HL-60 (cell line): ENCODE measurements at regions not wholly inside any gene's neighbourhood (a gene's known extent, or its start where the extent isn't known, plus 50 kb on each side); places are given as distances from the start of the nearest gene placed in this dataset.
"Not testable (repeated sequence)": the region's sequence is repeated elsewhere in the genome, so short reads cannot be mapped to it uniquely, and the experiment has no call there.

Experiments
- GABPA ChIP-seq: IDR thresholded peaks from 2 replicates; pipeline ENCODE4 v1.6.1; 2012; ENCODE audit warnings: low read depth
- REST ChIP-seq: IDR thresholded peaks from 2 replicates; pipeline ENCODE4 v1.6.1; 2012; ENCODE audit warnings: low read depth; ENCODE audit not compliant: insufficient replicate concordance
- SPI1 ChIP-seq: IDR thresholded peaks from 2 replicates; pipeline ENCODE4 v1.6.1; 2012; ENCODE audit warnings: low read depth, mild to moderate bottlenecking, borderline replicate concordance
- TF ChIP-seq, protein P1 (sequence below): IDR thresholded peaks from one replicate; pipeline ENCODE4 v1.5.1; 2011; ENCODE audit warnings: low read length, control low read depth, inconsistent platforms; ENCODE audit not compliant: insufficient read depth

DNA sequence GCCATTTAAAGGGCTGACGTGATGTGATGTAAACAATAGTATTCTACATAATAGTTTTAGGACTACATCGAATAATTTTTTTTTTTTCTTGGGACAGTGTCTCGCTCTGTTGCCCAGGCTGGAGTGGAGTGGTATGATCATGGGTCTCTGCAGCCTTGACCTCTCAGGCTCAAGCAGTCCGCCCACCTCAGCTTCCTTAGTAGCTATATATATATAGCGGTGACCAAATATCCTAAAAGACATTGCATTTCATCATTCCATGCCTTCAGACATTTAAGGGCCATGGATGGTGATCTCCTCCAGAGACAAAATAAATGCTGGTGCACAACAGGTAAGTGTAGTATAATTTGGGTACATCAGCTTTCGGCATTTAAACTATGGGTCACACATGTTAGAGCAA is 245.4 kb upstream of the NOTCH2NLA start:
- TF ChIP-seq, protein P1, sequence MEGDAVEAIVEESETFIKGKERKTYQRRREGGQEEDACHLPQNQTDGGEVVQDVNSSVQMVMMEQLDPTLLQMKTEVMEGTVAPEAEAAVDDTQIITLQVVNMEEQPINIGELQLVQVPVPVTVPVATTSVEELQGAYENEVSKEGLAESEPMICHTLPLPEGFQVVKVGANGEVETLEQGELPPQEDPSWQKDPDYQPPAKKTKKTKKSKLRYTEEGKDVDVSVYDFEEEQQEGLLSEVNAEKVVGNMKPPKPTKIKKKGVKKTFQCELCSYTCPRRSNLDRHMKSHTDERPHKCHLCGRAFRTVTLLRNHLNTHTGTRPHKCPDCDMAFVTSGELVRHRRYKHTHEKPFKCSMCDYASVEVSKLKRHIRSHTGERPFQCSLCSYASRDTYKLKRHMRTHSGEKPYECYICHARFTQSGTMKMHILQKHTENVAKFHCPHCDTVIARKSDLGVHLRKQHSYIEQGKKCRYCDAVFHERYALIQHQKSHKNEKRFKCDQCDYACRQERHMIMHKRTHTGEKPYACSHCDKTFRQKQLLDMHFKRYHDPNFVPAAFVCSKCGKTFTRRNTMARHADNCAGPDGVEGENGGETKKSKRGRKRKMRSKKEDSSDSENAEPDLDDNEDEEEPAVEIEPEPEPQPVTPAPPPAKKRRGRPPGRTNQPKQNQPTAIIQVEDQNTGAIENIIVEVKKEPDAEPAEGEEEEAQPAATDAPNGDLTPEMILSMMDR = not testable (repeated sequence)
- TF ChIP-seq SPI1, REST, GABPA: not testable (repeated sequence)
